K562 (cell line): ENCODE measurements at regions not wholly inside any gene's neighbourhood (a gene's known extent, or its start where the extent isn't known, plus 50 kb on each side); places are given as distances from the start of the nearest gene placed in this dataset.

Experiments used
- BACH1 ChIP-seq: fragments of 200-800 bp; sonication (Bioruptor generic); IDR thresholded peaks from 2 replicates; pipeline ENCODE4 v1.6.1; 2016; ENCODE audit warnings: missing genetic modification characterization, missing compliant biosample characterization
- BRF1 ChIP-seq: IDR thresholded peaks from 3 replicates; pipeline ENCODE4 v1.6.1; 2011; ENCODE audit warnings: borderline replicate concordance, mild to moderate bottlenecking; ENCODE audit not compliant: insufficient read length; ENCODE audit errors: extremely low read depth
- CREB5 ChIP-seq: fragments of 250-450 bp; sonication (Bioruptor Pico); IDR thresholded peaks from 2 replicates; pipeline ENCODE4 v1.5.0; 2020; ENCODE audit warnings: mild to moderate bottlenecking
- CREM ChIP-seq: IDR thresholded peaks from 2 replicates; pipeline ENCODE4 v1.6.1; 2014; ENCODE audit warnings: antibody characterized with exemption, low read depth
- HES1 ChIP-seq: fragments of 450-650 bp; IDR thresholded peaks from 2 replicates; pipeline ENCODE4 v1.6.1; 2016; ENCODE audit warnings: low read depth, mild to moderate bottlenecking, moderate library complexity
- HMG20B ChIP-seq: fragments of 250-450 bp; sonication (Bioruptor Pico); IDR thresholded peaks from 2 replicates; pipeline ENCODE4 v1.5.0; 2021; ENCODE audit warnings: mild to moderate bottlenecking
- HNRNPLL ChIP-seq: fragments of 200-400 bp; formaldehyde crosslinking; IDR thresholded peaks from 2 replicates; pipeline ENCODE4 v1.6.1; 2017; ENCODE audit warnings: low read length, low read depth, mild to moderate bottlenecking; ENCODE audit not compliant: poor library complexity, severe bottlenecking
- IRF9 ChIP-seq: fragments of 450-650 bp; IDR thresholded peaks from 2 replicates; pipeline ENCODE4 v1.6.1; 2016; ENCODE audit warnings: missing biosample characterization, missing genetic modification characterization
- MLX ChIP-seq, 2 experiments: fragments of 450-650 bp in 1 of 2; sonication (generic) in 1 of 2; formaldehyde crosslinking; conservative IDR thresholded peaks; 2 replicates each; pipeline versions ENCODE4 v1.4.0 to v1.8.1; 2020 to 2022; ENCODE audit warnings: mild to moderate bottlenecking in 1 of 2, missing genetic modification reagents in 1 of 2
- NCOA4 ChIP-seq: fragments of 450-650 bp; IDR thresholded peaks from 2 replicates; pipeline ENCODE4 v1.6.1; 2018; ENCODE audit warnings: mild to moderate bottlenecking; ENCODE audit not compliant: partially characterized antibody
- NR2C2 ChIP-seq, 2 experiments: fragments of 200-800 bp in 1 of 2; sonication (Bioruptor generic) in 1 of 2; sonication (generic) in 1 of 2; formaldehyde crosslinking in 1 of 2; IDR thresholded peaks; 2 replicates each; pipeline versions ENCODE4 v1.6.1 to v1.8.0; 2016 to 2022; ENCODE audit warnings: mild to moderate bottlenecking in 1 of 2, missing compliant biosample characterization in 1 of 2, missing genetic modification characterization in 1 of 2, missing genetic modification reagents in 1 of 2
- SNAPC5 ChIP-seq: fragments of 250-450 bp; sonication (Bioruptor Pico); IDR thresholded peaks from 2 replicates; pipeline ENCODE4 v1.8.0; 2021; ENCODE audit warnings: moderate library complexity, mild to moderate bottlenecking, inconsistent platforms
- STAG1 ChIP-seq: sonication (generic); formaldehyde crosslinking; IDR thresholded peaks from 2 replicates; pipeline ENCODE4 v1.5.0; 2020; ENCODE audit warnings: missing genetic modification reagents, borderline replicate concordance
- TCF3 ChIP-seq: sonication (generic); formaldehyde crosslinking; IDR thresholded peaks from 2 replicates; pipeline ENCODE4 v1.4.0; 2020; ENCODE audit warnings: mild to moderate bottlenecking, missing genetic modification reagents
- ZBED1 ChIP-seq: IDR thresholded peaks from 2 replicates; pipeline ENCODE4 v1.6.1; 2014
- ZBTB17 ChIP-seq: fragments of 450-650 bp; formaldehyde crosslinking; IDR thresholded peaks from 2 replicates; pipeline ENCODE4 v1.4.0; 2020; ENCODE audit warnings: mild to moderate bottlenecking
- ZBTB5 ChIP-seq: fragments of 450-650 bp; IDR thresholded peaks from 2 replicates; pipeline ENCODE4 v1.6.1; 2017; ENCODE audit warnings: antibody characterized with exemption
- ZKSCAN1 ChIP-seq: fragments of 150-350 bp; IDR thresholded peaks from 2 replicates; pipeline ENCODE4 v1.6.1; 2016; ENCODE audit warnings: low read depth, low read length
- ZNF24 ChIP-seq: fragments of 450-650 bp; IDR thresholded peaks from 2 replicates; pipeline ENCODE4 v1.6.1; 2016
- ZNF3 ChIP-seq: fragments of 250-450 bp; sonication (Bioruptor Pico); IDR thresholded peaks from 2 replicates; pipeline ENCODE4 v1.5.0; 2021; ENCODE audit warnings: mild to moderate bottlenecking, moderate library complexity
- ZNF511 ChIP-seq: sonication (generic); formaldehyde crosslinking; IDR thresholded peaks from 2 replicates; pipeline ENCODE4 v1.8.0; 2022; ENCODE audit warnings: mild to moderate bottlenecking, missing genetic modification reagents
- ZNF707 ChIP-seq: fragments of 250-450 bp; sonication (Bioruptor Pico); conservative IDR thresholded peaks from 2 replicates; pipeline ENCODE4 v1.8.0; 2022; ENCODE audit warnings: inconsistent platforms, mild to moderate bottlenecking, moderate library complexity
- ZNF77 ChIP-seq: fragments of 250-450 bp; sonication (Bioruptor Pico); IDR thresholded peaks from 2 replicates; pipeline ENCODE4 v1.5.0; 2020

- TF ChIP-seq IRF9 (tag) (no peak), TCF3 (peak; percentile 96), HMG20B (CRISPR knock-in tag) (no peak), HES1 (peak; percentile 66; the same call in 1 of the 2 replicates), CREM (peak; percentile 48), CREB5 (CRISPR knock-in tag) (no peak), ZNF707 (CRISPR knock-in tag) (no peak), HNRNPLL (no peak), ZNF511 (CRISPR knock-in tag) (no peak), ZBTB5 (no peak), BRF1 (no peak), ZNF3 (CRISPR knock-in tag) (no peak), MLX (CRISPR knock-in tag; conservative IDR thresholded peaks at IDR 0.05) (no peak), BACH1 (no peak), ZBED1 (no peak), STAG1 (no peak), ZBTB17 (CRISPR knock-in tag) (no peak), NR2C2 (CRISPR knock-in tag; IDR thresholded peaks at IDR 0.05) (no peak), NR2C2 (tag; IDR thresholded peaks at IDR 0.05) (peak; percentile 17; the same call in 1 of the 2 replicates), NCOA4 (no peak), SNAPC5 (CRISPR knock-in tag) (no peak), ZKSCAN1 (no peak), ZNF77 (CRISPR knock-in tag) (no peak), ZNF24 (peak; percentile 81)
These were observed 154.3 kb downstream of the GOLIM4 start (continued) for GRCh38 chr3:167941234-167941995.
